ENCODE measurements at regions not wholly inside any gene's neighbourhood (a gene's known extent, or its start where the extent isn't known, plus 50 kb on each side); places are given as distances from the start of the nearest gene placed in this dataset.

DNA sequence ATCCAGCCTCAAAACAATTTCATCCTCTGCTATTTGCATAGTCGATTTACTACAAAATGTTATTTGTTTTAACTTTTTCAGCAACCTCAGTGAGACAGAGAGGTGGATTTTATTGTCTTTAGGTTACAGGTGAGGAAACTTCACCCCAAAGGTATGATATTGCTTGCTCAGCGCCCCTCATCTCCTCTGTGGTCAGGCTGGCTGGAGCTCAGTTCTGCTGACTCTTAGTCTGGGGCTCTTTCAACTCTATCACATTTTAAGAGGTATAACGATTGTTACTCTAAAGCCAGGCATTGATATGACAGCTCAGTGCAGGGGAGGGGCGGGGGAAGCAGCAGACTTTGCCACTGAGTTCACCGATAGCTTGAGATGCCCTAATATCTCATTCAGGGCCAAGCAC lies 103.0 kb upstream of the DPH6 start:
- Mint-ChIP-seq H3K4me1 (ENCODE audit: insufficient read depth, unreplicated experiment) (no peaks in the 10 kb centered on the region), H3K27ac (ENCODE audit: low read depth, unreplicated experiment) (no peak overlapping the region), H3K27me3 (ENCODE audit: insufficient read depth, unreplicated experiment) (no peaks in the 10 kb centered on the region), H3K36me3 (ENCODE audit: insufficient read depth, unreplicated experiment) (no peaks in the 10 kb centered on the region), H3K9me3 (ENCODE audit: unreplicated experiment) (no peaks in the 10 kb centered on the region), H3K4me3 (ENCODE audit: unreplicated experiment) (no peak overlapping the region)
- CTCF ChIA-PET: interaction anchor here (0.7 to 1.1 kb wide), 2 partner anchors 47 to 1184 kb away, joined by 3 read pairs; no protein-coding TSS in a partner anchor
- POLR2A ChIA-PET: no interaction called here
- intact Hi-C loops (cut with micrococcal nuclease): no loop called here
- no peak for DNase-seq (ENCODE audit: unreplicated experiment)
- TF ChIP-seq, protein P1, sequence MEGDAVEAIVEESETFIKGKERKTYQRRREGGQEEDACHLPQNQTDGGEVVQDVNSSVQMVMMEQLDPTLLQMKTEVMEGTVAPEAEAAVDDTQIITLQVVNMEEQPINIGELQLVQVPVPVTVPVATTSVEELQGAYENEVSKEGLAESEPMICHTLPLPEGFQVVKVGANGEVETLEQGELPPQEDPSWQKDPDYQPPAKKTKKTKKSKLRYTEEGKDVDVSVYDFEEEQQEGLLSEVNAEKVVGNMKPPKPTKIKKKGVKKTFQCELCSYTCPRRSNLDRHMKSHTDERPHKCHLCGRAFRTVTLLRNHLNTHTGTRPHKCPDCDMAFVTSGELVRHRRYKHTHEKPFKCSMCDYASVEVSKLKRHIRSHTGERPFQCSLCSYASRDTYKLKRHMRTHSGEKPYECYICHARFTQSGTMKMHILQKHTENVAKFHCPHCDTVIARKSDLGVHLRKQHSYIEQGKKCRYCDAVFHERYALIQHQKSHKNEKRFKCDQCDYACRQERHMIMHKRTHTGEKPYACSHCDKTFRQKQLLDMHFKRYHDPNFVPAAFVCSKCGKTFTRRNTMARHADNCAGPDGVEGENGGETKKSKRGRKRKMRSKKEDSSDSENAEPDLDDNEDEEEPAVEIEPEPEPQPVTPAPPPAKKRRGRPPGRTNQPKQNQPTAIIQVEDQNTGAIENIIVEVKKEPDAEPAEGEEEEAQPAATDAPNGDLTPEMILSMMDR (IDR thresholded peaks at IDR 0.05; ENCODE audit: unreplicated experiment): no peak
- no TSS peak for BruUV-seq (replicated peaks)

DNA sequence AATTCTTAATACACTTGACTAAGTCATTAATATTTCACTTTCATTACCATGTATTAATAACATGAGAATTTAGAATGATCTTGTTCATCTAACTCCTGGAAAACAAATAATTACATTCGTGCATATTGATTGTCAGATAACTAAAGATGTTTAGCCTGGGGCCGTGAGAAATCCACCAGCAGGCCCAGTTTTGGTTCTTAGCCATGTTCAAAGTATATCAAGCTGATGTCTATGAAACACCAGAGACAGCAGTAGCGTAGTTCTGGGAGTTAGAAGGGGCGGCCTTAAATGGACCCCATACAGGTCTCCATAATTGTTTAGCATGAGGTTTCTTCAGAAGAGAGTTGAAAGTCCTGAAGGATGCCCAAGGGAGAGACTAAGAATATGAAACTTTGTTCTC lies 103.6 kb upstream of the DPH6 start:
- no peak overlapping the region for H3K27ac Mint-ChIP-seq (ENCODE audit: low read depth, unreplicated experiment)
- no peaks in the 10 kb centered on the region for H3K36me3 Mint-ChIP-seq (ENCODE audit: insufficient read depth, unreplicated experiment)
- TF ChIP-seq, protein P1 (IDR thresholded peaks at IDR 0.05; ENCODE audit: unreplicated experiment): no peak
- no TSS peak for BruUV-seq (replicated peaks)
- H3K9me3 Mint-ChIP-seq (ENCODE audit: unreplicated experiment): no peaks in the 10 kb centered on the region
- intact Hi-C loops (cut with micrococcal nuclease): no loop called here
- no peaks in the 10 kb centered on the region for H3K4me1 Mint-ChIP-seq (ENCODE audit: insufficient read depth, unreplicated experiment)
- ChIA-PET CTCF (interaction anchor here (1.1 kb wide), 1 partner anchor 47 kb away, joined by 3 read pairs; no protein-coding TSS in a partner anchor), POLR2A (no interaction called here)
- no peak for DNase-seq (ENCODE audit: unreplicated experiment)
- H3K4me3 Mint-ChIP-seq (ENCODE audit: unreplicated experiment): no peak overlapping the region
- H3K27me3 Mint-ChIP-seq (ENCODE audit: insufficient read depth, unreplicated experiment): no peaks in the 10 kb centered on the region

DNA sequence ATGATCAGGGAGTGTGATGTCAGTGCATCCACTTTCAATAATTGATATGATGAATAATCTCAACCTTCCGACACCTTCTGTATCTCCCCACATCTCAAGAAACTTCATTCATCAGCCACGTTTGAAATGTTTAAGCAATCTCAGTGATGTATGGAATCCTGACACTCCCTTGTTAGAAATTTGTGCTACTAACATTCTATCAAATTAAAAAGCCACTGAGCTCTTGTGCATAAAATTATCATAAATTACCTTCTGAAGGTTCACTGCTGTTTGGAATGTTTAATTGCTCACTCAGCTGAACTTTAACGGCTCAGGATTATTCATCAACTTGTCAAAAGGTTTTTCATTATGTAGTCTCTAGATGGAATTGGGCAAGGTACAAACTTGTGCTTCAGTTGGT lies 108.4 kb upstream of the DPH6 start:
- no peaks in the 10 kb centered on the region for H3K4me1 Mint-ChIP-seq (ENCODE audit: insufficient read depth, unreplicated experiment)
- no peaks in the 10 kb centered on the region for H3K36me3 Mint-ChIP-seq (ENCODE audit: insufficient read depth, unreplicated experiment)
- no peaks in the 10 kb centered on the region for H3K9me3 Mint-ChIP-seq (ENCODE audit: unreplicated experiment)
- H3K27me3 Mint-ChIP-seq (ENCODE audit: insufficient read depth, unreplicated experiment): no peaks in the 10 kb centered on the region
- H3K27ac Mint-ChIP-seq (ENCODE audit: low read depth, unreplicated experiment): no peak overlapping the region
- intact Hi-C loops (cut with micrococcal nuclease): no loop called here
- no peak overlapping the region for H3K4me3 Mint-ChIP-seq (ENCODE audit: unreplicated experiment)
- ChIA-PET CTCF (no interaction called here), POLR2A (no interaction called here)
- DNase-seq (ENCODE audit: unreplicated experiment): no peak
- TF ChIP-seq, protein P1 (IDR thresholded peaks at IDR 0.05; ENCODE audit: unreplicated experiment): no peak
- BruUV-seq (replicated peaks): no TSS peak

DNA sequence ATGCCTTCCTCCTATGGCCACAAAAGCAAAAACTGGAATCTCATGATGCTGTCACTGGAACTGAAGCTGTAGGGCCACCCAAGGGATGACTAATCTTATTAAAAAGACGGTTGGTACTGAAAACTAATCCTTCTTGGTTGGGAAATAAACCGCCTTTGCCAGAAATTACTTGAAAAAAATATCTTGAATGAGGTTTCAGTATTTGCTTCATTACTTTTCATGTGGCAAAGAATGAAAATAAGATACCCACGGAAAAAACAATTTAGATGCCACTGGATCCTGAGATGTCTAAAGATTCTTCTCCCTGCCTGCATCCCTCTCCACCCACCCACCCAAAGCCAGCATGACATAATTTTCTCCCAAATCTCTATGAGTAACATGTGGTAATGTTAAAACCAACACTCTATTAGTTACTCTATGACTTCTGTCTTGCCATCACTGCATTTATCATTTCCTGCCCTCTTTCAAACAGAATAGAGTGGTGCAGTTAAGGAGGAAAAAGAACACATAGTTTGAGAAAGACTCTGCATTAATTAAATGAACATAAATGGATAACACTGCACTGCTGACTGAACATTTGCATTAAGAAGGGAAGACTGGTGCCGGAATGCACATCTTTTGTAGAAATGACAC lies 111.8 kb upstream of the DPH6 start:
- ChIA-PET CTCF (no interaction called here), POLR2A (no interaction called here)
- H3K36me3 Mint-ChIP-seq (ENCODE audit: insufficient read depth, unreplicated experiment): no peaks in the 10 kb centered on the region
- DNase-seq (ENCODE audit: unreplicated experiment): peak; percentile 5
- H3K27me3 Mint-ChIP-seq (ENCODE audit: insufficient read depth, unreplicated experiment): no peaks in the 10 kb centered on the region
- H3K9me3 Mint-ChIP-seq (ENCODE audit: unreplicated experiment): no peaks in the 10 kb centered on the region
- no peak overlapping the region for H3K4me3 Mint-ChIP-seq (ENCODE audit: unreplicated experiment)
- TF ChIP-seq, protein P1 (IDR thresholded peaks at IDR 0.05; ENCODE audit: unreplicated experiment): no peak
- BruUV-seq (replicated peaks): no TSS peak
- intact Hi-C loops (cut with micrococcal nuclease): no loop called here
- H3K27ac Mint-ChIP-seq (ENCODE audit: low read depth, unreplicated experiment): no peak overlapping the region
- no peaks in the 10 kb centered on the region for H3K4me1 Mint-ChIP-seq (ENCODE audit: insufficient read depth, unreplicated experiment)

All from MCF 10A (cell line).